Cardiac fibroblast (primary cell): ENCODE measurements at regions not wholly inside any gene's neighbourhood (a gene's known extent, or its start where the extent isn't known, plus 50 kb on each side); places are given as distances from the start of the nearest gene placed in this dataset.
A peak's percentile ranks its signal among the peaks of the same experiment; 100 is the strongest.

Experiments
- DNase-seq, 2 donors: peaks; one replicate each; pipeline versions ENCODE4 v3.0.0 to v3.0.0-alpha.2; 2010; ENCODE audit warnings: low read depth in 2 of 2
- H3K4me3 ChIP-seq, 2 donors: replicated peaks in 1 of 2; 1 replicate in 1 of 2; 2 replicates in 1 of 2; pipeline ENCODE4 v1.5.1; 2011; ENCODE audit warnings: low read depth in 2 of 2, low read length in 2 of 2, mild to moderate bottlenecking in 2 of 2, moderate library complexity in 1 of 2
- TF ChIP-seq, protein P1 (sequence below): IDR thresholded peaks from one replicate; pipeline ENCODE4 v1.5.1; 2011; ENCODE audit warnings: low read depth, mild to moderate bottlenecking, low read length, inconsistent platforms

DNA sequence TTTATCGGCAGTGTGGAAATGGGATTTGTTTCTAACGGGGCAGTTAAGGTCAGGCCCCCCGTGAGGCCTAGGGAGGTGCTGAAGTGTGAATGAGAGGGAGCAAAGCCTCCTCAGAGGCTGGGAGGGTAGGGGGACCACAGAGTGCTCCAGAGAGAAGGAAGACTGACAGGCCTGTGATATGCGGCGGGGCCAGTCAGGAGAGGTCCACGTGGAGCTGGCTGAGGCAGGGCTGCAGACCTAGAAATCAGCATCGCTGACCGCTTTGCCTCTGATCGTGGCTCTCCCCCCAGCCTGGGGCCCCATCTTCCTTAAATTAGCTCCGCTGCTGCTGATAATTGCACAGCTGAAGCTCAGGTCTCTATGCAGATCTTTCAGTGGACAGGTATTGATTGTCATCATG, 240.8 kb upstream of the PWP1 start:
- no peak overlapping the region for H3K4me3 ChIP-seq
- TF ChIP-seq, protein P1, sequence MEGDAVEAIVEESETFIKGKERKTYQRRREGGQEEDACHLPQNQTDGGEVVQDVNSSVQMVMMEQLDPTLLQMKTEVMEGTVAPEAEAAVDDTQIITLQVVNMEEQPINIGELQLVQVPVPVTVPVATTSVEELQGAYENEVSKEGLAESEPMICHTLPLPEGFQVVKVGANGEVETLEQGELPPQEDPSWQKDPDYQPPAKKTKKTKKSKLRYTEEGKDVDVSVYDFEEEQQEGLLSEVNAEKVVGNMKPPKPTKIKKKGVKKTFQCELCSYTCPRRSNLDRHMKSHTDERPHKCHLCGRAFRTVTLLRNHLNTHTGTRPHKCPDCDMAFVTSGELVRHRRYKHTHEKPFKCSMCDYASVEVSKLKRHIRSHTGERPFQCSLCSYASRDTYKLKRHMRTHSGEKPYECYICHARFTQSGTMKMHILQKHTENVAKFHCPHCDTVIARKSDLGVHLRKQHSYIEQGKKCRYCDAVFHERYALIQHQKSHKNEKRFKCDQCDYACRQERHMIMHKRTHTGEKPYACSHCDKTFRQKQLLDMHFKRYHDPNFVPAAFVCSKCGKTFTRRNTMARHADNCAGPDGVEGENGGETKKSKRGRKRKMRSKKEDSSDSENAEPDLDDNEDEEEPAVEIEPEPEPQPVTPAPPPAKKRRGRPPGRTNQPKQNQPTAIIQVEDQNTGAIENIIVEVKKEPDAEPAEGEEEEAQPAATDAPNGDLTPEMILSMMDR = no peak

DNA sequence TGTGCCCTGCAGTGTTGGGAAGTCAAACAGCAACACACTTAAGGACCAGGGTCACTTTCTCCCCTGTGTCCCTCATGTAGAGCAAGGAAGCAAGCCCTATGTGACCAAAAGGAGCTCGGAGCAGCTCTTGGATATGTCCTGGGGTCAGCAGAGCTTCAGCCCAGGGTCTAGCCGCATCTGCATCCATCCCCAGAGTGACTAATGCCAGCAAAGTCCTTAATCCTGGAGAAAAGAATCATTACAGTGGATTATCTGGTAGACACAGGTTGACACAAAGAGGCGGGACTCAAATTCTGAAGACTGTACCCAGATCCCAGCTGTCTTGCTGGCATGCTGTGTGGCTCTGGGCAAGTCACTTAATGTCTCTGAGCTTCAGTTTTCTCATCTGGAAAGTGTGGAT, 239.1 kb upstream of the PWP1 start:
- DNase-seq = no peak
- TF ChIP-seq, protein P1 = no peak
- no peak overlapping the region for H3K4me3 ChIP-seq

More for the DNA sequence above, 240.8 kb upstream of the PWP1 start:
- no peak for DNase-seq

DNA sequence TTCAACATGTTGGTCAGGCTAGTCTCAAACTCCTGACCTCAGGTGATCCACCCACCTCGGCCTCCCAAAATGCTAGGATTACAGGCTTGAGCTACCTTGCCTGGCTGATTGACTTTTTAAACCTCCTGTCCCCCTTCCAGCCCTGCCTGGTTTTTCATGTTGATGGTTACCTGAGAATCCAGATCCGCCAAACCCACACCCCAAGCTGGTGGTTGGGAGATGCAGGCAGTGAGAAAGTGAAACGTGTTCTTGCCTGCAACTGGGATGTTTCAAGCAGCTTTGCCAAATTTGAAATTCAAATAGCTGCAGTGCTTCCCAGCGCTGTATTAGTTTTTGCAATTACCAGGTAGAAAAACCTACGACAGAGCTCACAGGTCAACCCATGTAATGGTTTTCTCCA, 238.3 kb upstream of the PWP1 start:
- no peak overlapping the region for H3K4me3 ChIP-seq
- DNase-seq = no peak
- TF ChIP-seq, protein P1 = no peak

DNA sequence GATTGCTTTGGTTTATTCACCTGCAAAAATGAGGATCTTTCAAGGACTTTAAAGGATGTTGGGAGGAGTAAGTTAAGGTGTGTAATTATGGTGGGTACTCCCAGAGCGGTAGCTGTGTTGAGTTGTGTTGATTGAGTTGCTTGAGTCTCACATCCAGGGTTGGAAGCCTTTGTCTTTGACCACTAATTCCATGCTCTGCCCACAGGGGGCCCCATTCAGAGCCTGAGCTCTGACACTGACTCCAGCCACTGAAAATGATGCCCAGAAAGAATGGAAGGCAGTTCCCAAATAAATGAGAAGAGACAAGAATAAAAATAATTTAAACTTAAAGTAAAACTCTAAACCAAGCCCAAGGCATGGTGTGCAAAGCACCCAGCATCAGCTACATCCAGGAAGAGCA, 237.4 kb upstream of the PWP1 start:
- no peak overlapping the region for H3K4me3 ChIP-seq
- TF ChIP-seq, protein P1 = peak; percentile 75
- peak in 1 of 2 donors; percentile 50 for DNase-seq

DNA sequence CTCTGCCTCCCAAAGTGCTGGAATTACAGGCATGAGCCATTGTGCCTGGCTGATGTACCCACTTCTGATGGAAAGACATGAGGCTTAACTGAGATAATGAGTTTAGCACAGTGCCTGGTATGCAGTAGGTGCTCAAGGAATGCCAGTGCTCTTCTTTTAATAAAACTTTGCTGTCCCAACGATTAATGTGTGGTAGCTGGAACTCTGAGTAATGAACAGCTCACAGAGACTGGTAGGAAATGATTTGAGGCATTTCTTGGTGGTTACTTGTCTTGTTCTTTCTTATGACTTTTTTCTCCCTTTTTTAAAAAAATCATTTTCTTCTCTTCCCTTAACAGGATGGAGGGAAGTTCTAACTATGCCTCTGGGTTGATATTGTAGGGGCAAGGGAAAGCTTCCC, 235.7 kb upstream of the PWP1 start:
- DNase-seq = peak in 1 of 2 donors; percentile 52
- TF ChIP-seq, protein P1 = no peak
- H3K4me3 ChIP-seq = no peak overlapping the region

DNA sequence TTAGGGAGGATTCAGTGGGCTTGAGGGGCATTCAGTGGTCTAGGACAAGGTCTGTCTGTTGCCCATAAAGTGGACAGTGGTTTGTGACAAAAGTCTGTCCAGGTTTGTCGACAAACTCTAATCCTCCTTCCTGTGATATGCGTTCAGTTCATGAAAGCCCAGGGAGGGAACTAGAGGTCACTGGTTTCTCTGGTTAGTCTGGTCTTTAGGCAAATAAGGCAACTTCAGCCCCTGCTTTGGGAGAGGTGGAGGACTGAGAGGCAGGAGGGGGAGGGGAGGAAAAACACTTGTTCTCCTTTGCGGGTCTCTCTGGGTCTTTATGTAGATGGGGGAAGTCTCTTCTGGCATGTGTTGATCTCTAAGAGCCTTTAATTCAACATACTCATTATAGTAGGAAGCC, 235.1 kb upstream of the PWP1 start:
- no peak for DNase-seq
- H3K4me3 ChIP-seq = no peak overlapping the region
- TF ChIP-seq, protein P1 = no peak

DNA sequence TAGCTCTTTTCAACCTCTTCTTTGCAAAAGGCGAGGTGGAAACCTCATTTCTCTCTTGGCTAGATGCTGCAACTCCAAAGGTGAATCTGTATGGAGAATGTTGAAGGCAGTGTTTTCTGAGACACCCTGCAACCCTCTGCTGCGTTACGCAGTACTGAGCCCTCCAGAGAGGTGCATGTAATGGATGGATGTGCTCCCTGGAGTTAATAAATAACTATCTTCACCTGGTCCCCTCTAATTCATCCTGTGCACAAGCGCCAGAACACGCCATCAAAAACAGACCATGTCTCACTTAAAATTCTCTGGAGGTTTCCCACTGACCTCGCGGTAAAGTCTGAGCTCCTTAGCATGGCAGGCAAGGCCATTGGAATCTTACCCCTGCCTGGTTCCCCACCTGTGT, 234.4 kb upstream of the PWP1 start:
- TF ChIP-seq, protein P1 = no peak
- no peak for DNase-seq
- no peak overlapping the region for H3K4me3 ChIP-seq
